ENCODE measurements at regions not wholly inside any gene's neighbourhood (a gene's known extent, or its start where the extent isn't known, plus 50 kb on each side); places are given as distances from the start of the nearest gene placed in this dataset.

- no peak for TF ChIP-seq CTCF (IDR thresholded peaks at IDR 0.05)
- no peak for TF ChIP-seq POLR2A (IDR thresholded peaks at IDR 0.05)
These were observed 227.4 kb downstream of the MBD2 start for GRCh38 chr18:53997064-53997463.

All from thyroid gland (tissue), 4 donors.